ENCODE measurements at regions not wholly inside any gene's neighbourhood (a gene's known extent, or its start where the extent isn't known, plus 50 kb on each side); places are given as distances from the start of the nearest gene placed in this dataset.

GRCh38 chr5:4229414-4230292 is 634.0 kb downstream of the IRX1 start:
- no peak for DNase-seq (ENCODE audit: low spot score)

- DNase-seq (ENCODE audit: low spot score), result no peak
Observed at GRCh38 chr5:4230471-4230785, 634.8 kb downstream of the IRX1 start.

DNA sequence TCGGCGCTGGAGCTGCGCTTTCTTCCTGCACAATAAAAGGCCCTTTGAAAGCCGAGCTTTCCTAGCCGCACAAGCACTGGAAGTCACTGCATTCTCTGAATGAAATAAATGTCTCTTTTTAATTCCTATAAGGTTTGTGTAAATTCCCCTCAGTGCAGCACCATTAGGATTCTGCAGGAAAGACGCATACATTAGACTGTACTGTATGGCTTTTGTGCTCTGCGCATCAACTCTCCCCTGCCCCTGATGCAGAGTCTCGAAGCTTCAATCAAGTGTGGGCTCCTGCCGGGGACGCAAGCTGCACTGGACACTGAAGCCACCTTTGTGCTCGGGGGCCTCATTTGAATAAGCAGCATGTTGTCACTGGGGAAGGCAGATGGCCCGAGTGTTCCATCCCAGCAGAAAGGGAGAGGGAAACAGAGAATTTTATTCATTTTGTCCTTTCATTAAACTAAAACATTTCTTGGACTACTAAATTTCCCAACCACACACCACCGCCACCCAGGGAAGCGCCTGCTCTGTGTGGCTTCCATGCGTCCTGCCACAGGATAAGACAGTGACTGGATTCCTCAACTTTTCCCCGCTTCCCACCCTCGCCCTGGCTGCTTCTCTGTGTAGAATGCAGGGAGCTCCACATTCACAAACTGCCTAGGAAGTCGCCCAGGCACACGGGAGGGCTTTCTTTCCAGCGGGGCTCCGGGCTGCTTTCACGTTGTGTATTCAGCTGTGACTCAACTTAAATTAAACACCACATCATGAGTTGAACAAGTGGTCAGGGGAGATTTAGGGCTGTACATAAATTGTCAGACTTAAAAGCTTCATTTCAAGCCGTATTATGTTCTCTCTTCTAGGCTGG is 635.4 kb downstream of the IRX1 start:
- DNase-seq (ENCODE audit: low spot score), result no peak

GRCh38 chr5:4232084-4232483 is 636.5 kb downstream of the IRX1 start:
- no peak for DNase-seq (ENCODE audit: low spot score)

DNA sequence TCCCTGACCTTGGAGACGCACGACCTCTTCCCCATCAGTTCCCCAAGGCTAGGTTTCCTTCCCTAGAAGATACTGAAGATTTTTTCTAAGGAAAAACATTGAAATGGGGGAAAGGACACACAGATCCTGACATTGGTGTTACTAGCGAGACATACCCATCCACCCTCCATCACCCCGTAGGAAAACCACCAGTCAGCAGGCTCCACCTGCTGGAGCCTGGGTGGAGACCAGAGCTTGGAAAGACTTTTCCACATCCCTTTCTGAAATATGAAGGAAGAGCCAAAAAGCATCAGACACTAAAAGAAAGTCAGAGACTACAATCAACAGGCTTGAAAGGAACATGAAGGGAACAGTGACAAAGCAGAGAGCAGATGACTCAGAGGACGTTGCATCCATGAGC is 638.0 kb downstream of the IRX1 start:
- no peak for DNase-seq (ENCODE audit: low spot score)

- DNase-seq (ENCODE audit: low spot score), result no peak
Observed at GRCh38 chr5:4243479-4244264, 648.0 kb downstream of the IRX1 start.

GRCh38 chr5:4244306-4244705 is 648.7 kb downstream of the IRX1 start:
- DNase-seq (ENCODE audit: low spot score), result no peak

DNA sequence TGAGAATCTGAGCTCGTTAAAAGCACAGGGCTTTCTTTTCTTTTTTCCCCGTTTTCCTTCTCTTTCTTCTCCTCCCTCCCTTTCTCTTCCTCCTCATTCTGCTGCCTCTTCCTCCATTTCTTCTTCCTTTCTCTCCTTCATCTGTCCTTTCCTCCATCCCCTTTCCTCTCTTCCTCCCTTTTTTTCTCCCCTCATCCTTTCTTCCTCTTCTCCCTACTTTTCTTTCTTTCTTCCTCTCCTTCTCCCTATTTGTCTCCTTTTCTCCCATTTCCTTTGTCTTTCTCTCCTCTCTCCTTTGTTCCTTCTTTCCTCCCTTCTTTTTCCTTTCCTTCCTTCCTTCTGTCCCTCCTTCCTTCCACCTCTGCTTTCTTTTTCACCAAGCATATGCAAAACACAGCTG is 649.4 kb downstream of the IRX1 start:
- DNase-seq (ENCODE audit: low spot score), result no peak

DNA sequence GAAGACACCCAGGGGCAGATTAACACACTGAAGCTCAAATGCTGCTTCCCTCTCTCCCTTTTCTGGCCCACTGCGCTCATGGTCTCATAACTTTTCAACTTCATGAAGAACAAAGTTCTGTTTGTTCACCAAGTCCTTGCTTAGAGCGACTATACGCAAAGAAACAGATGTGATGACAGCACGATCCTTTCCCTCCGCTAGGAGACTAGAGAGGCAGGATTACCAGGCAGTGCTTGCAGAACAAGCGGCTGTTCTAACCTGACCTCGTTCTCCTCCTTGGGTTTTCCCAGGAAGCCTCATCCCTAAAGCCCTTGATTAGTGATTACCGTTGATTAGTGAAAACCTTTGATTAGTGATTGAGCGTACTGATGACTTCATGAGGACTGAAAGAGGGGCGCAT is 649.9 kb downstream of the IRX1 start:
- DNase-seq (ENCODE audit: low spot score), result no peak

DNA sequence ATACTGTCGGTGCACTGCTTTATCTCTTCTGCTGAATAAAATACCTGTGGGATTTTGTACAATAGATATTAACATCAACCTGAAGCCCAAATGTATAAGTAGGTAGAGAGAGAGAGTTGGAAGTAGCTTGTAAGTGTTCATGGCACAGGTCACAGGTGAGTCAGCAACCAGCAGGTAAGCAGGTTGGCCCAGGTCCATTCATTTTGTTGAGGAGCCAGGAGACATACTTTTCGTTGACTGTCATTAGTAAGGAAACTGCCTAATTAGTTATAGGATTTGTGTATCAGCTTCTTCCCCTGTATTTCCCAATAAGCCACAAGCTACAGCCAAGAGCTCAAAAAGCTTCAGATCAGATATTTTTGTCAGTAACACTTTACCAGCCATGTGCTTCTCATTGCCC is 650.8 kb downstream of the IRX1 start:
- no peak for DNase-seq (ENCODE audit: low spot score)

DNA sequence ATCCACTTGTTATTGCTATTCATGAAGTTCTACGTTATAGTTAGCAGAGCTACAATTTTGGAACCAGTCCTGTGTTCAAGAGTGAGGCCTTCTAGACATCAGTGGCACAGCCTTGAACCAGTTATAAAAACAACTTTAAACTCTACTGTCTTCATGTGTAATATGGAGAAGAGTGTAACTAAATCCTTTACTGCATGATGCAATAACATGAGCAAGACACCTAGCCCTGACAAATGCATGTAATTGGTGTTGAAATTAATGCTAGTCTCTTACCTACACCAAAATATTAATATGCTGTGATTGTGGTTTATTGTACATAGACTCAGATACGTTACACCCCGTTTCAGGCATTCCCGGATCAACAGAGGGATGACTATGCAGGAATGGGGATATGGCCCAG is 654.6 kb downstream of the IRX1 start:
- DNase-seq (ENCODE audit: low spot score), result no peak

DNA sequence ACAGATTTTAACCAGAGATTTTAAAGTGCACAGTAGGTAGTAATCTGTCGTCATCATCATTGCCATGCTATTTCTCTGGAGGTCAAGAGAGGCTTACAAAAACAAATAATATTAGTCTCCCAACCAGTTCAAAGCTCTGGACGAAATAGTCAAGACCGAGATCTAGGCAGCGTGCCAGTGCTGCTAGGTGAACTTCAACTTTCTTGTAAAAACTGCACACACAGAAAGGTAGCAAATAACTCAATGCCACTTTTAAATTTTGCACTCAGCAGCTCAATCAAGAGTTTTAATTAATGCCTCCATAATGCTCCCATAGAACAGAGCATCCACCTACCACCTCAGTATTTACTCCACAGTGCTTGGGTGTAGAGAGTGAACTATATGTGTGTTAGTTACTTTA is 656.8 kb downstream of the IRX1 start:
- DNase-seq (ENCODE audit: low spot score), result no peak

GRCh38 chr5:4254736-4255135 is 659.1 kb downstream of the IRX1 start:
- no peak for DNase-seq (ENCODE audit: low spot score)

- DNase-seq (ENCODE audit: low spot score), result no peak
Observed at GRCh38 chr5:4255441-4255840, 659.8 kb downstream of the IRX1 start.

DNA sequence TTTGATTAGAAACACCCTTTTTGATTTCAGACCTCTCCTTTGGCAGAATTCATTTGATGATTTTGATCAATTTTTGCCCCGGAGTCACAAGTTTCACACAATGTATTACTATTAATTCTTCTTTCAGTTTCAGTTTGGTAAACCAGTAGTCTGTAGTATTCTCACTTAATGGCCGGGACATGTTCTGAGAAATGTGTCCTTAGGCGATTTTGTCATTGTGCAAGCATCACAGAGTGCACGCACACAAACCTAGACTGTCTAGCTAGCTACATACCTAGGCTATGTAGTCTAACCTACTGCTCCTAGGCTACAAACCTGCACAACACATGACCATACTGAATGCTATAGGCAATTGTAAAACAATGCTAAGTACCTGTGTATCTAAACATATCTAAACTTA is 662.5 kb downstream of the IRX1 start:
- no peak for DNase-seq (ENCODE audit: low spot score)

GRCh38 chr5:4271193-4271592 is 675.6 kb downstream of the IRX1 start:
- DNase-seq (ENCODE audit: low spot score), result no peak

DNA sequence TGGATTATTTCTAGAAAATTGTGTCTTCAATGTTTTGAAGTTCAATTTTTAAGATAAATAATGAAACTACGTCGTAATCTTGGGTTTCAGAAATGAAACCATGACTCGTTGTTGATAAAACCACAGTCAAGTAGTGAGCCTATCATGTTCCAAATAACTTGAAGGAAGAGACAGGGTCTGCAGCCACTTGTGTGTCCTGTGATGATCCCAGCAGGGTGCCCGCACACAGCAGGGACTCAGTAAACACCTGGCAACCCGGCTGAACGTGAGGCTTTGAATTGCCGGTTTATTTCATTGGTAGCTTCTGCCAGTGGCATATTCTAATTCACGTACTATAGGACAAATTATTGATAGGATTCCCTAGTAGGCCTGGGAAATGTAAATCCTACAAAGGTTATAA is 679.6 kb downstream of the IRX1 start:
- DNase-seq (ENCODE audit: low spot score), result no peak

- no peak for DNase-seq (ENCODE audit: low spot score)
Observed at GRCh38 chr5:4294878-4295277, 699.2 kb downstream of the IRX1 start.

- DNase-seq (ENCODE audit: low spot score), result no peak
Observed at GRCh38 chr5:4295663-4296339, 700.2 kb downstream of the IRX1 start.

GRCh38 chr5:4306057-4306456 is 710.4 kb downstream of the IRX1 start:
- DNase-seq (ENCODE audit: low spot score), result no peak

GRCh38 chr5:4309026-4309425 is 713.4 kb downstream of the IRX1 start:
- DNase-seq (ENCODE audit: low spot score), result no peak

DNA sequence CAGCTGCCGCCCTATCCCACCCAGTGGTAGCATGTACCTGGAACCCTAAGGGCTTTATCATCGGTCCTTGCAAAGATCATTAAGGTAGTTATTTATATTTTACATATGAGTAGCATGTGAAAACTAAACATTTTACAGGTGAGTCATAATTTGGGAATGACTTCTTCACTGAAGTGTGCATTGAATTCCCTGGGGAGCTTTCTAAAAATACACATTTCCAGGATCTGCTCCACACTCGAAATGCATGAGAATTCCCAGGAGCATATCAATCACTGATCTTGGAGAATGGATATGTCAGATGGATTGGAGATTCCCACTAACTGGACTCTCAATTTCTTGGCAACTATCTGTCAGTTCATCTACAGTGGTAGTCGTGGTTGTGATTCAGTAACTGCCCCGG is 717.5 kb downstream of the IRX1 start:
- no peak for DNase-seq (ENCODE audit: low spot score)

Data from activated CD4-positive, alpha-beta T cell treated with anti-CD3 and anti-CD28 coated beads, Interleukin-2, Interleukin-4, amounts not matched to agents 100 ng/mL and 50 ng/mL, durations not matched to agents 16 hours and 8 hours (primary cell).